ENCODE measurements at regions not wholly inside any gene's neighbourhood (a gene's known extent, or its start where the extent isn't known, plus 50 kb on each side); places are given as distances from the start of the nearest gene placed in this dataset.
"Not testable (repeated sequence)": the region's sequence is repeated elsewhere in the genome, so short reads cannot be mapped to it uniquely, and the experiment has no call there.

- not testable (repeated sequence) for H3K4me3 ChIP-seq (ENCODE audit: extremely low read depth in 1 of 4, insufficient read depth in 2 of 4, low read depth in 3 of 4, low read length in 4 of 4); H3K4me1 ChIP-seq (replicated peaks in 1 of 4; ENCODE audit: control insufficient read depth in 3 of 4, insufficient read depth in 4 of 4, low read length in 3 of 4); H4K91ac ChIP-seq (replicated peaks; ENCODE audit: insufficient read length, low read length); H3K27me3 ChIP-seq (replicated peaks in 1 of 4; ENCODE audit: control insufficient read depth in 3 of 4, extremely low read depth in 1 of 4, insufficient read depth in 3 of 4, low read length in 3 of 4); H3K9me3 ChIP-seq (ENCODE audit: insufficient read depth in 2 of 2, low read depth in 1 of 2, low read length in 1 of 2); H3K79me2 ChIP-seq (ENCODE audit: control insufficient read depth in 1 of 2, insufficient read depth in 2 of 2, low read length in 2 of 2); H2AFZ ChIP-seq (ENCODE audit: low read length); H2BK120ac ChIP-seq (replicated peaks; ENCODE audit: low read depth, low read length); H3K14ac ChIP-seq (ENCODE audit: insufficient read length); H3K79me1 ChIP-seq (ENCODE audit: low read depth, low read length); H3K9ac ChIP-seq (replicated peaks in 1 of 4; ENCODE audit: extremely low read depth in 1 of 4, low read depth in 3 of 4, low read length in 3 of 4); FAIRE-seq; H3K36me3 ChIP-seq (ENCODE audit: control insufficient read depth in 2 of 4, insufficient read depth in 4 of 4, low read length in 3 of 4); H3K23ac ChIP-seq (ENCODE audit: insufficient read length); H3K23me2 ChIP-seq (ENCODE audit: low read depth, low read length); H4K5ac ChIP-seq (ENCODE audit: insufficient read length, low read depth, low read length); H2BK20ac ChIP-seq (ENCODE audit: low read length); H4K8ac ChIP-seq (ENCODE audit: extremely low read depth, insufficient read depth, low read length); H2AK5ac ChIP-seq (ENCODE audit: low read depth, low read length); DNase-seq (ENCODE audit: low read depth in 1 of 2, low spot score in 2 of 2); H3K4ac ChIP-seq (replicated peaks; ENCODE audit: insufficient read length, low read depth, low read length); H2BK12ac ChIP-seq (ENCODE audit: low read depth, low read length); H4K20me1 ChIP-seq (replicated peaks in 1 of 2; ENCODE audit: control insufficient read depth in 1 of 2, insufficient read depth in 2 of 2, low read length in 2 of 2); H3K56ac ChIP-seq (replicated peaks; ENCODE audit: insufficient read length, low read depth, low read length); H2BK5ac ChIP-seq (ENCODE audit: low read depth, low read length); H3K27ac ChIP-seq (ENCODE audit: low read depth, low read length); H3K18ac ChIP-seq (ENCODE audit: extremely low read depth, low read length); H3K4me2 ChIP-seq (ENCODE audit: insufficient read depth in 1 of 2, low read depth in 2 of 2, low read length in 2 of 2); H2BK15ac ChIP-seq (ENCODE audit: low read length)
- ChIA-PET POLR2A (ENCODE audit: partially characterized antibody) (interaction anchor here (1.3 kb wide), 1 partner anchor 29 kb away, joined by 3 read pairs; no protein-coding TSS in a partner anchor), CTCF (ENCODE audit: partially characterized antibody) (interaction anchor here (0.7 to 3.0 kb wide), 8 partner anchors 8 to 244 kb away, joined by 3 to 17 read pairs (median 4); partner anchors contain the start of gene MYCN)
- 77% methylated on average over 27 of the region's 32 CpGs; no CpG with 5 or more reads in 1 of the 2 experiments for WGBS, 2 experiments (ENCODE audit: extremely low coverage in 1 of 2, insufficient coverage in 1 of 2, insufficient read length in 1 of 2, insufficient replicate concordance in 2 of 2, low coverage in 1 of 2, low lambda C conversion rate in 2 of 2, missing lambda C conversion rate in 1 of 2)
These were observed 105.0 kb downstream of the DDX1 start for GRCh38 chr2:15696606-15697170.
